Uterus (tissue), 3 donors: ENCODE measurements at regions not wholly inside any gene's neighbourhood (a gene's known extent, or its start where the extent isn't known, plus 50 kb on each side); places are given as distances from the start of the nearest gene placed in this dataset.

Source experiments
- DNase-seq, 2 donors: peaks; one replicate each; pipeline ENCODE4 v3.0.0-alpha.2; 2019 to 2020
- H3K27ac ChIP-seq, 2 donors: fragments of 200-600 bp; sonication (generic); 1 replicate in 1 of 2; 2 replicates in 1 of 2; pipeline ENCODE4 v1.5.1; 2016 to 2018
- H3K27me3 ChIP-seq, 2 donors: fragments of 200-600 bp; sonication (generic); one replicate each; pipeline ENCODE4 v1.5.1; 2018 to 2019; ENCODE audit warnings: control low read depth in 1 of 2
- H3K36me3 ChIP-seq, 2 donors: fragments of 200-600 bp; sonication (generic); one replicate each; pipeline ENCODE4 v1.5.1; 2019; ENCODE audit warnings: control low read depth in 1 of 2
- H3K4me1 ChIP-seq, 2 donors: fragments of 200-600 bp; sonication (generic); one replicate each; pipeline ENCODE4 v1.5.1; 2018 to 2019; ENCODE audit warnings: control low read depth in 1 of 2
- H3K4me3 ChIP-seq, 2 donors: fragments of 200-600 bp; sonication (generic); 1 replicate in 1 of 2; 2 replicates in 1 of 2; pipeline ENCODE4 v1.5.1; 2018 to 2019; ENCODE audit warnings: mild to moderate bottlenecking in 1 of 2
- H3K9me3 ChIP-seq, 2 donors: fragments of 200-600 bp; sonication (generic); one replicate each; pipeline ENCODE4 v1.5.1; 2019; ENCODE audit warnings: control low read depth in 1 of 2
- POLR2A ChIP-seq, 2 donors: fragments of 450-650 bp; IDR thresholded peaks; one replicate each; pipeline ENCODE4 v1.6.1; 2016; ENCODE audit warnings: antibody characterized with exemption in 2 of 2, mild to moderate bottlenecking in 1 of 2, moderate library complexity in 1 of 2
- intact Hi-C: fragments of 100-400 bp; cut with DNase I; formaldehyde crosslinking; loops from one replicate; pipeline ENCODE4 v1.15.1; 2023; ENCODE audit warnings: low total_unique reads
- TF ChIP-seq, protein P1 (sequence below), 4 experiments: fragments of 200-600 bp in 2 of 4; fragments of 450-650 bp in 2 of 4; sonication (generic) in 2 of 4; IDR thresholded peaks; one replicate each; pipeline ENCODE4 v1.5.1; 2016 to 2019; ENCODE audit warnings: antibody characterized with exemption in 4 of 4, mild to moderate bottlenecking in 2 of 4, moderate library complexity in 1 of 4
- donor health status: DM: yes; HTN: yes; CAD: no.

DNA sequence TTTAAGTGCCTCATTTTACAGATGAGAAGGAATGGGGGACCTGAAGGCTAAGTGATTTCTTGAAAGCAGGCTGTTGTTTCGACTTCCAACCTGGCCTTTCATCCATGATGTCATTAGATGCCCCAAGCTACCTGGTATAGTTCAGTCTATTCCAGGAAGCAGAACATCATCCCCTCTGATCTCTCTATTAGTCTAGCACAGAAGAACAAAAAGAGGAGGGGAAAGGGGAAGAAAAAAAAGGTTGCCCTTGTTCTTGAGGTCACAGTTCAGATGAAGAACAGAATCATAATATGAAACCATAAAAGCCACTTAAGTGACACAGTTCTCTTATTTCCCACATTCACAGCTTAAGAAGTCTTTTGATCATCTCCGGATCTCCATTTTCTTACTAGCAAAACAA is 386.2 kb upstream of the HNRNPA3 start:
- H3K36me3 ChIP-seq: no peaks in the 10 kb centered on the region
- no peaks in the 10 kb centered on the region for H3K9me3 ChIP-seq
- no peaks in the 10 kb centered on the region for H3K4me1 ChIP-seq
- no peak overlapping the region for H3K27ac ChIP-seq
- no peak for DNase-seq
- H3K4me3 ChIP-seq: no peak overlapping the region
- intact Hi-C loops: loop anchor here (10.0 kb wide), 1 partner anchor 162 kb away; no protein-coding TSS in a partner anchor
- no peak for TF ChIP-seq POLR2A (IDR thresholded peaks at IDR 0.05)
- TF ChIP-seq, protein P1, sequence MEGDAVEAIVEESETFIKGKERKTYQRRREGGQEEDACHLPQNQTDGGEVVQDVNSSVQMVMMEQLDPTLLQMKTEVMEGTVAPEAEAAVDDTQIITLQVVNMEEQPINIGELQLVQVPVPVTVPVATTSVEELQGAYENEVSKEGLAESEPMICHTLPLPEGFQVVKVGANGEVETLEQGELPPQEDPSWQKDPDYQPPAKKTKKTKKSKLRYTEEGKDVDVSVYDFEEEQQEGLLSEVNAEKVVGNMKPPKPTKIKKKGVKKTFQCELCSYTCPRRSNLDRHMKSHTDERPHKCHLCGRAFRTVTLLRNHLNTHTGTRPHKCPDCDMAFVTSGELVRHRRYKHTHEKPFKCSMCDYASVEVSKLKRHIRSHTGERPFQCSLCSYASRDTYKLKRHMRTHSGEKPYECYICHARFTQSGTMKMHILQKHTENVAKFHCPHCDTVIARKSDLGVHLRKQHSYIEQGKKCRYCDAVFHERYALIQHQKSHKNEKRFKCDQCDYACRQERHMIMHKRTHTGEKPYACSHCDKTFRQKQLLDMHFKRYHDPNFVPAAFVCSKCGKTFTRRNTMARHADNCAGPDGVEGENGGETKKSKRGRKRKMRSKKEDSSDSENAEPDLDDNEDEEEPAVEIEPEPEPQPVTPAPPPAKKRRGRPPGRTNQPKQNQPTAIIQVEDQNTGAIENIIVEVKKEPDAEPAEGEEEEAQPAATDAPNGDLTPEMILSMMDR (IDR thresholded peaks at IDR 0.05): no peak
- H3K27me3 ChIP-seq: no peaks in the 10 kb centered on the region

DNA sequence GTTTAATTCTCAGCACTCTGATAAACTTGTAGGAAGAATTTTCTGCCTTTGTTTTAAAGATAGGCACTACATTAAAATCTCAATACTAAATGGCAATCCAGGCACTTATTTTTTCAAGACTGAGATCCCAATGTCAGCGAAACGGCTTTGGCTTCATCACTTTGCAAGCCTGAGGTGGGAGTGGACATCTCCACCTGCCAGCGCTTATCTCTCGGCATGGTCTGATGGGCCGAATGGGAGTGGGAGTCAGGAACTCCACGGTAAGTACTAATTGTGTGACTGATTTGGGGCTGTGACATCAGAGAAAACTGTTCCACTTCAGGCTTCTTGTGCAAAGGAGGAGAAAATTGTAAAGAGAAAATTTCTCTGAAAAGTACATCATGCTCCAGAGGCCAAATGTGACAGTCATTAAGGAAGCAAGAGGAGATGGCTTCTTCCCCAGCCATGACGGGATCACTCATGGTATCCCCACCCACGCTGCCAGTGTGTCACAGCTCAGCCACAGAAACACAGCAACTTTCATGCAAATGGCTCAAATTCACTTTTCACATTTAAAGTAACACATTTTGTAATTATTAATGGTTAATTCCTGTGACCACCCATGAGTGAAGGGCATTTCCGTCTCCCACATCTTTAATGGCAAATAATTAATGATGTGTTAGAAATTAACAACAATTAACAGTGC is 385.5 kb upstream of the HNRNPA3 start:
- TF ChIP-seq, protein P1 (IDR thresholded peaks at IDR 0.05): no peak
- no peak for TF ChIP-seq POLR2A (IDR thresholded peaks at IDR 0.05)
- intact Hi-C loops: loop anchor here (10.0 kb wide), 1 partner anchor 162 kb away; no protein-coding TSS in a partner anchor
- H3K4me1 ChIP-seq: no peaks in the 10 kb centered on the region
- H3K9me3 ChIP-seq: no peaks in the 10 kb centered on the region
- H3K27ac ChIP-seq: no peak overlapping the region
- no peak for DNase-seq
- H3K4me3 ChIP-seq: no peak overlapping the region
- H3K27me3 ChIP-seq: no peaks in the 10 kb centered on the region
- H3K36me3 ChIP-seq: no peaks in the 10 kb centered on the region

DNA sequence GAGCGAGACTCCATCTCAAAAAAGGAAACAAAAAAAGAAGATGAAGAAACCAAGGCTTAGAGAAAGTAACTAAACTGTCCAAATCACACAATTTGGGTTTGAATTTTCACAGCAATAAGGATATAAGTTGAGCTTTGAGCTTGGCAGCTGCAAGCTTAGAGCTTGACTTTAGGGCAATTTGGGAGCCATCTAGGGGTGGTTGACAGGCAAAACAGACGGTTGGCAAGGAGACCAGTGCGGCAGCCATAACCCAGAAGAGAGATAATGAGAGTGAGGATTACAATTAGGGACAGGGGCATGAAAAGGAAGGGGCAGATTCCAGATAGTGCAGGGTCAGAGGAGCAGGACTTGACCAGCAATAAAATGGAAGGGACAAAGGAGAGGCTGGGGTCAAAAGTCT is 382.2 kb upstream of the HNRNPA3 start:
- Histone ChIP-seq H3K27me3 (no peaks in the 10 kb centered on the region), H3K4me3 (no peak overlapping the region), H3K27ac (no peak overlapping the region), H3K9me3 (no peaks in the 10 kb centered on the region), H3K36me3 (no peaks in the 10 kb centered on the region), H3K4me1 (no peaks in the 10 kb centered on the region)
- DNase-seq: no peak
- intact Hi-C loops: no loop called here
- TF ChIP-seq POLR2A (IDR thresholded peaks at IDR 0.05): no peak
- TF ChIP-seq, protein P1 (IDR thresholded peaks at IDR 0.05): no peak

DNA sequence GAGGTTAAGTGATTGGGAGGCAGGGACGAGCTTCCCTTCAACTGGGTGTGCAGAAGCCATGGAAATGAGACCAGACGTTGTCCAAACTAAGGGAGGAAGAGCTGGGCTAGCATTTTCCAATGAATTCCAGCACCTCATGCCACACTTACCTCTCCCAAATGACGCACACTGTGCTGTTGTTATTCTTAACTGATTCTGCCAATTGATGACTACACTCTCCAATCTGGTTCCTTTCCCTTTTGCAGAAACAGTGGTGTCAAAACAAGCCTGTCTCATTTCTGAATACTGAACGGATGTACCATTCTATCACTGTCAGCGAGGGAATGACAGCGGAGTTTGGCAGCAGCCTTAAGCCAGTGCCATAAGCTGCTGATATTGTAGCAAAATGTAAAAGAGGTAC is 380.5 kb upstream of the HNRNPA3 start:
- H3K9me3 ChIP-seq: no peaks in the 10 kb centered on the region
- TF ChIP-seq, protein P1 (IDR thresholded peaks at IDR 0.05): no peak
- TF ChIP-seq POLR2A (IDR thresholded peaks at IDR 0.05): no peak
- peak overlapping the region in 1 of 2 donors; percentile 8 for H3K27ac ChIP-seq
- H3K27me3 ChIP-seq: no peaks in the 10 kb centered on the region
- no peak overlapping the region for H3K4me3 ChIP-seq
- DNase-seq: no peak
- H3K4me1 ChIP-seq: no peaks in the 10 kb centered on the region
- H3K36me3 ChIP-seq: no peaks in the 10 kb centered on the region
- intact Hi-C loops: no loop called here

DNA sequence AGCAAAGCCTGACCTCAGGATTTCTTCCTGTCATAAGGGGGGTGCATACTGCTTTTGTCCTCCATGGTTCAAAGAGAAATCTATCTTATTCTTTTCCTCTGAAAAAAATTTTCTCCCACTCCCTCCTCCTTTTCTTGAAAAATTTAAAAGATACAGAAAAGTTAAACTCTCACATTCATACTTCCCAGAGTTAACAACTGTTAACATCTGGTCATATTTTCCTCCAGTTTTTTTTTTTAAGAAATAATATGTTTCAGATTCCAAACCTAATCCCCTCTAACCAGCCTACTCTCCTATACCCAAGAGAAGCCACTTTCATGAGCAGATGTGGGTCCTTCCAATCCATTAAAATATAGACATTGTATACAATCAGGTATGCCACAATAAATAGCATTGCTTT is 378.9 kb upstream of the HNRNPA3 start:
- intact Hi-C loops: no loop called here
- no peaks in the 10 kb centered on the region for H3K4me1 ChIP-seq
- no peaks in the 10 kb centered on the region for H3K27me3 ChIP-seq
- H3K27ac ChIP-seq: no peak overlapping the region
- TF ChIP-seq, protein P1 (IDR thresholded peaks at IDR 0.05): no peak
- no peak for TF ChIP-seq POLR2A (IDR thresholded peaks at IDR 0.05)
- no peak overlapping the region for H3K4me3 ChIP-seq
- no peaks in the 10 kb centered on the region for H3K36me3 ChIP-seq
- H3K9me3 ChIP-seq: no peaks in the 10 kb centered on the region
- DNase-seq: no peak
